D721Med (cell line): ENCODE measurements at regions not wholly inside any gene's neighbourhood (a gene's known extent, or its start where the extent isn't known, plus 50 kb on each side); places are given as distances from the start of the nearest gene placed in this dataset.

ENCODE experiments used
- DNase-seq: peaks from one replicate; pipeline ENCODE4 v3.0.0; 2011; ENCODE audit warnings: low spot score; ENCODE audit not compliant: insufficient read length
- FAIRE-seq: peaks from 2 replicates; lab custom pipeline; 2011; peaks lifted over from hg19 to GRCh38; lab: Jason Lieb, UNC
- CTCF ChIP-seq: IDR thresholded peaks from 2 replicates; pipeline ENCODE4 v1.5.1; 2012; ENCODE audit warnings: mild to moderate bottlenecking, control low read depth; ENCODE audit not compliant: insufficient read depth; ENCODE audit errors: missing control alignments

GRCh38 chr2:117127680-117128079 is 686.8 kb upstream of the DDX18 start:
- no peak for FAIRE-seq
- TF ChIP-seq CTCF: no peak

GRCh38 chr2:117128461-117128860 is 686.0 kb upstream of the DDX18 start:
- DNase-seq: no peak
- FAIRE-seq: no peak
- no peak for TF ChIP-seq CTCF

More at GRCh38 chr2:117127680-117128079, 686.8 kb upstream of the DDX18 start:
- DNase-seq: no peak

GRCh38 chr2:117137371-117137770 is 677.1 kb upstream of the DDX18 start:
- DNase-seq: no peak
- no peak for FAIRE-seq
- no peak for TF ChIP-seq CTCF

GRCh38 chr2:117169036-117169765 is 645.3 kb upstream of the DDX18 start:
- FAIRE-seq (no peak), DNase-seq (no peak)
- TF ChIP-seq CTCF: no peak

DNA sequence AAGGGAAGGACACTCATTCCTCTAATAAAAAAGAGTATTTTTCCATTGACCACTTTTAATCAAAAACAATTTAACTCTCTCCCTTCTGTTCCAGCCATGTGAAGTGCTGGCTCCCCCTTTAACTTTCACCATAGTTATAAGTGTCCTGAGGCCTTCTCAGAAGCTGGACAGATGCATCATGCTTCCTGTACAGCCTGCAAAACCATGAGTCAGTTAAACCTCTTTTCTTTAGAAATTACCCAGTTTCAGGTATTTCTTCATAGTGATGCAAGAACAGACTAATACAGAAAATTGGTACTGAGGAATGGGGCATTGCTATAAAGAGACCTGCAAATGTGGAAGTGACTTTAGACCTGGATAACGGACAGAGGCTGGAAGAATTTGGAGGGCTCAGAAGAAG is 643.6 kb upstream of the DDX18 start:
- DNase-seq (no peak), FAIRE-seq (no peak)
- TF ChIP-seq CTCF: no peak

- FAIRE-seq (no peak), DNase-seq (no peak)
- no peak for TF ChIP-seq CTCF
These were observed 635.1 kb upstream of the DDX18 start for GRCh38 chr2:117179405-117179804.

GRCh38 chr2:117190856-117191559 is 623.5 kb upstream of the DDX18 start:
- DNase-seq (no peak), FAIRE-seq (no peak)
- no peak for TF ChIP-seq CTCF
